Activated T-helper 1 cell treated with Interleukin-2 at 50 U/mL for 16 hours (primary cell): ENCODE measurements at regions not wholly inside any gene's neighbourhood (a gene's known extent, or its start where the extent isn't known, plus 50 kb on each side); places are given as distances from the start of the nearest gene placed in this dataset.
"Not testable (repeated sequence)": the region's sequence is repeated elsewhere in the genome, so short reads cannot be mapped to it uniquely, and the experiment has no call there.

Experiments used
- DNase-seq: peaks from one replicate; pipeline ENCODE4 v3.0.0-alpha.2; 2020; ENCODE audit warnings: low read depth

DNA sequence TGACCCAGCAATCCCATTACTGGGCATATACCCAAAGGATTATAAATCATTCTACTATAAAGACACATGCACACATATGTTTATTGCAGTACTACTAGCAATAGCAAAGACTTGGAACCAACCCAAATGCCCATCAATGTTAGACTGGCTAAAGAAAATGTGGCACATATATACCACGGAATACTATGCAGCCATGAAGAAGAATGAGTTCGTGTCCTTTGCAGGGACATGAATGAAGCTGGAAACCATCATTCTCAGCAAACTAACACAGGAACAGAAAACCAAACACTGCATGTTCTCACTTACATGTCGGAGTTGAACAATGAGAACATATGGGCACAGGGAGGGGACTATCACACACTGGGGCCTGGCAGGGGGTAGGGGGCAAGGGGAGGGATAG is 183.0 kb downstream of the HACE1 start:
- not testable (repeated sequence) for DNase-seq

DNA sequence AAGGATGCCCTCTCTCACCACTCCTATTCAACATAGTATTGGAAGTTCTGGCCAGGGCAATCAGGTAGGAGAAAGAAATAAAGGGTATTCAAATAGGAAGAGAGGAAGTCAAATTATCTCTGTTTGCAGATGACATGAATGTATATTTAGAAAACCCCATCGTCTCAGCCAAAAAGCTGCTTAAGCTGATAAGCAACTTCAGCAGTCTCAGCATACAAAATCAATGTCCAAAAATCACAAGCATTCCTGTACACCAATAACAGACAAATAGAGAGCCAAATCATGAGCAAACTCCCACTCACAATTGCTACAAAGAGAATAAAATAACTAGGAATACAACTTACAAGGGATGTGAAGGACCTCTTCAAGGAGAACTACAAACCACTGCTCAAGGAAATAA is 184.6 kb downstream of the HACE1 start:
- not testable (repeated sequence) for DNase-seq

GRCh38 chr6:104673078-104673477 is 186.6 kb downstream of the HACE1 start:
- DNase-seq: not testable (repeated sequence)

DNA sequence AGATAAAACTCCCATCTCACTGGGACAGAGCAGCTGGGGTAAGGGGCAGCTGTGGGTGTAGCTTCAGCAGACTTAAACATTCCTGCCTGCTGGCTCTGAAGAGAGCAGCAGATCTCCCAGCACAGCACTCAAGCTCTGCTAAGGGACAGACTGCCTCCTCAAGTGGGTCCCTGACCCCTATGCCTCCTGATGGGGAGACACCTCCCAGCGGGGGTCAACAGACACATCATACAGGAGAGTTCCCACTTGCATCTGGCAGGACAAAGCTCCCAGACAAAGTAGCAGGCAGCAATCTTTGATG is 188.2 kb downstream of the HACE1 start:
- not testable (repeated sequence) for DNase-seq

GRCh38 chr6:104670834-104671590 is 188.7 kb downstream of the HACE1 start:
- not testable (repeated sequence) for DNase-seq

DNA sequence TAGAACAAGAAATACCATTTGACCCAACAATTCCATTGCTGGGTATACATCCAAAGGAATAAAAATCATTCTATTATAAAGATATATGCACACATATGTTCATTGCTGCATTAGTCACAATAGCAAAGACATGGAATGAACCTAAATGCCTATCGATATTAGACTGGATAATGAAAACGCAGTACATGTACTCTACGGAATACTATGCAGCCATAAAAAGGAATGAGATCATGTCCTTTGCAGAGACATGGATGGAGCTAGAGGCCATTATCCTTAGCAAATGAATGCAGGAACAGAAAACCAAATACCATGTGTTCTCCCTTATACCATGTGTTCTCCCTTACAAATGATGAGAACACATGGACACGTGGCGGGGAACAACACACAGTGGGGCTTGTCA is 190.2 kb downstream of the HACE1 start:
- DNase-seq: no peak

GRCh38 chr6:104656235-104656634 is 203.5 kb downstream of the HACE1 start:
- no peak for DNase-seq

DNA sequence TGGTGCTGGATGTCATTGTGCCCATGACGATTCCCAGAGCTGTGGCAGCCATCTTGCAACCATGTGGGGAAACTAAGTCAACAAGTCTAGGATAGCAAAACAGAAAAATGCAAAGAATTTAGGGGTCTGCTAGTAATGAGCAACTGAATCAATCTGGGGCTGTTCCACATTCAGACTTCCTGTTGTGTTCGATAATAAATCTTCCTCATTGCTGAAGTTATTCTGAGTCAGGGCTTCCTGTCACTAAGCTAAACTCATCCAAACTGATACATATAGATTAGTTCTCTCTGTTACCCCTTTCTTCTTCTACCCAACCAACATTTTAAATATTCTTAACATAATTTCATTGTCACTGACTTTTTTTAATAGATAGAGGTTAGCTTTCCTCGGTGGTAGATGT is 205.9 kb downstream of the HACE1 start:
- no peak for DNase-seq

GRCh38 chr6:104648347-104648746 is 211.4 kb downstream of the HACE1 start:
- DNase-seq: no peak

DNA sequence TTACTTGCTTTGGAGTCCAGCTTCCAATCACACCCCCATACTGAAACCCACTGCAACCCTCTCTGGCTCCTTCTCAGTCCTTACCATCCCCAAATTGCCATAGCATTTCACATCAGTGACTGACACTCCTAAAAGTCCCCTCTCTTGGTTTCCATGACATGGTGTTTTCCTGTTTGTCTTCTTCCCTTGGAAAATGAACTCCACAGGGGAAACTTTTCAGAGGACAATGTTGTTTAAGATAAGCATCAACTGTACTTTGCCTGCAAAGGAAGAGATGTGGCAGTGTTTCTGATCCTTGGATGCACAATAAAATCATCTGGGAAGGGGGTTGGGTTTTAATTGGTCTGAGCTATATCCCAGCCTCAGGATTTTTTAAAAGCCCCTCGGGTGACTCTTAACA is 214.9 kb downstream of the HACE1 start:
- DNase-seq: no peak

DNA sequence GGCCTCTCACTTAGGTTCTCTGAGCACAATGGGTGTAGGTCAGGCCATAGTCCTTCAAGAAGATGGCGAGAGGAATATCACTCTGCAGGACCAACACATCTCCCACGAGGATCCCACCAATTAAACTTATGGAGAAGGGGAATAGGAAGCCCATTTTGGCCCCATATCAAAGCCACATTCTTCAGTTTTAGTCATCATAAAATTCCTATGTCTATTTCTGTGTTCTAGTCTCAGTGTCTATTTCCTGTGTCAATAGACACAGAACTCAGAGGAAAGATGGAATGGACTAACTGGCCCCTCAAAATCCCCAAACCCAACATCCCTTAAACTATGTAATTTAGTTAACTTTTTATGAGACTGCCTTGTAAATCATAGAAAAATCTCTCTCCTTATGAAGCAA is 216.8 kb downstream of the HACE1 start:
- no peak for DNase-seq

GRCh38 chr6:104640761-104641160 is 219.0 kb downstream of the HACE1 start:
- no peak for DNase-seq

DNA sequence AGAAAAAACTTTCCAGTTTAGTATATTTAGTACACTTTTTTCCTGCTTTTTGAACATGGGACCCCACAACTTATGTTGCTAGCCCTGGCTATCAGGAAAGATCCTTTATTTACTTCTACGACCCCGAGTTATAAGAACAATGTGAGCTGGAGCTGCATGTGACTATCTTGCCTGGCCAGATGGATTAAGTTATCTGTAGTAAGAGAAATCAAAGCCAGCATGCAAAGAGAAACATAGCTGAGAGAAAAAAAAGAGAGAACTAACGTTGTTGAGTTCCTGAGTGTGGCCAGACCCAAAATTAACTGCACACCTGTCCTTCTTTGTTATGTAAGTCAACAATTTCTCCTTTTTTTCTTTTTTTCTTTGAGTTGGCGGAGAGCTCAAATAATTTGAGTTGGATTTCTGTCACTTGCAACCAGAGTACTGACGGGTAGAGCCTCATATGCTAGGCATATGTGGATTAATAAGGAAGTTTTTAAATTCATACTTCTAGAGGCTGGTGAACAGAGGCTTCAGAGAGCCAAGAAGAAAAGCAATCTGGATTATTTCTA is 219.5 kb downstream of the HACE1 start:
- no peak for DNase-seq

DNA sequence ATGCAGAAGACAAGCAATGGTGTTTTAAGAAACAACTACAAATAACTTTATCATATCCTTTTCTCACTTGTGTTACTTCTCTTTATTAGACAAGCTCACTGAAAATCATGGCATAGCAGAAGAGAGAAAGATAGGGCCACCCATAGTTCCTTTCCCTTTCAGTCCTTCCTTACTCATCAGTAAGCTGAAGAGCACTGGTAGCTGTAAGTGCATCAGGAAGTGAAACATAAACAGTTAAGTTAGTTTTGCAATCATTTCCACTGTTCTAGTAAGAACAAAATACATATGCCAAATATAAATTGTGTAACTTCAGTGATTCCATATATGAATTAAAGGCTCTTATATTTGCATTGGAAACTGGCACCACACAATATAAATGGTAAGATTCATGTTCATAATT is 220.1 kb downstream of the HACE1 start:
- no peak for DNase-seq

DNA sequence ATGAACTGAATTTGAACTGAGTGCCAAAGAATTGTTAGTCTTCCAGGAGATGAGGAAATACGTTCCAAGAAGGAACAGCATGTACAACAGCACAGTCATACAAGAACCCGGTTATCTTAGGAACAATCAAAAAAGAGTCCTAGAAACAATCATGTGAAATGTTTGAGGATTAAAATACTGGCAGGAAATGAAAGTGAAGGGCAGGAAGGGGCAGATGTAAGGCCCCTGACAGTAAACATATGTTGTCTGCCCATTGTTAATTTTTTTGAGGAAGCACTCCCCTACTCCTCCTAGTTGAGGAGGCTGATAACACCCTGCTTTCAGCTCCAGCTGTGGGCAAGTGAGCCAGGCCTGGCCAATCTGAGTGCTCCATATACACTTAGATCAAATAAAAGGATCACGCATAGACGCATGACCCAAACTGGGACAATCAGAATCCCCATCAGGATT is 220.9 kb downstream of the HACE1 start:
- DNase-seq: no peak

GRCh38 chr6:104633125-104633524 is 226.6 kb downstream of the HACE1 start:
- no peak for DNase-seq

- no peak for DNase-seq
Measured at GRCh38 chr6:104632588-104632987, 227.1 kb downstream of the HACE1 start.

DNA sequence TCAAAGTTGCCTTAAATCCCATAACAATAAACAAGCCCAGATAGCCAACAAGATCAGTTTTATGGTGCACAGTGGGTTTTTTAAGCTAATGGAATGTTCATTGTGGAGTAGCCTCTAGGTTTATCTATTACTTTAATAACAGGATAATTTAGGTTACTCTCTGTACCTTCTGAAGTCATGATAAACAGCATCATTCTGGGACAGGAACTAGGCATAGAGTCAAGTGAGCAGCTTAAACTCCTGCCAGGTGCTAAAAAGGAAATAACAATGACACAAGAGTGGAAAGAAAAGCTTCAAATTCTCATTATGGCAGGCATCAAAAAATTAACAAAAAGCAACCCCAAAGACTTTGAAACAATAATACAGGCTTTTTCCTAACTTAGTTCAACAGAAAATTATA is 228.8 kb downstream of the HACE1 start:
- no peak for DNase-seq

- DNase-seq: no peak
Measured at GRCh38 chr6:104630522-104630921, 229.2 kb downstream of the HACE1 start.

DNA sequence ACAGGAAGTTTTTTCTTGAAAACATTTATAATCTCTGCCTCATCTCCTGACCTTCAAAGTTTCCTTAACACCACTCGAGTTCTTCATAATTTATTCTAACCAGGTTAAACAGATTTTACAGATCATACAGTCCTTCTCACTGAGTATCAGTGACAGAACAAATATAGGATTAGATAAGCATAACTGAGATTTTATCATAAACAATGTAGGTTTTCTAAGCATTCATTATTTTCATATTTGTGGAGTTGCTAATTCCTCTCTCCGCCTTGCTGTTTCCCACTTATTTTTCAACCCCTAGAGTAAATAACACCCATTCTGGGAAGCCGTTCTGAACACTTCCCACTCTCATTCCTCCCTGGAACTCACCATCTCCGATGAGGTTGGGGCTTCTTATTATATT is 229.9 kb downstream of the HACE1 start:
- DNase-seq: no peak

DNA sequence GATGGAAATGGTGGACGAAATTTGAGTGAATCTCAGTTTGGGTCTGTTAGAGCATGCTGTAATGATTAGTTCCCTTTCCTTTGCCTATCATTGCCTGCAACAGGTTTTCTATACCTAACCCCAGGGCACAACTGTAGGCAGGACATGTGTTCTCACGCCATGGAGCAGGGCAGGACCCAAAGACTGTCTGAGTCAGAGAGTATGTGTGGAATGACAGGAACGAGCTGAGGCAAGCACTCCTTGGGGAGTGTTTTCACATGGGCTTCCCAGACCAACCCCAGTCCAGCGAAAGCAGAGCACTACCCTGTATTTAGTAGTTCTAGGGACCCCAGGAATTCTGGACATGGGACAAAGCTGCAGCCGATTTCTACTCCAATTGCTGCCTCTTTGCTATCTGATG is 234.2 kb downstream of the HACE1 start:
- DNase-seq: no peak

DNA sequence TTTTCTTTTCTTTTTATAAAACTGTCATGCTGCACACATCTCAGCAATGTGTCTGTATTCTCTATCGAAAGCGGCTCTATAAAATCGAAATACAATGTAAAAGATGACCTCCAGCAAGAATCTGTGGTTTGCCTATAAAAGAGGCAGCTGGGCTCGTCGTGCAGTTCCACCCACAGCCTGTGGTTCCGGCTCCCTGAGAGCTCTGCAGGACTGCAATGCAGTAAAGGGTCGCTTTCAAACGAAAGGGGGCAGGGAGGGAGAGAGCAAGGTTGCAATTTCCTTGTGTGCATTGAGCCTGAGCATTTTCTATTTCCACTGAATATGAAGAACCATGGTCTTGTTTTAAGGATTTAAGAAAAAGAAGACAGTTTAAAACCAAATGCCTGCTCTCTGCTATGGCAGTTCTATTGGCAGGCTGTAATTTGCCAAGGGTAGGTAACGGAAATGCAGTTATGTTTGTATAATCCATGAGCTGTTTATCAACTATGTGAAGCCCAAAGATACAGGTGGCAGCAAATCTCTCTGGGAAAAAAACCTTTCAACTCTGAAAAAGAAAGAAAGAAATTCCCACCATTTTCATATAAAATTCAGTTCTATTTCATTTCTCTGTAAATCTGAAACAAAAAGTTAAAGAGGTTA is 236.5 kb downstream of the HACE1 start:
- DNase-seq: no peak

GRCh38 chr6:104621396-104621795 is 238.3 kb downstream of the HACE1 start:
- DNase-seq: no peak

GRCh38 chr6:104617591-104617990 is 242.1 kb downstream of the HACE1 start:
- DNase-seq: no peak
